ENCODE measurements at regions not wholly inside any gene's neighbourhood (a gene's known extent, or its start where the extent isn't known, plus 50 kb on each side); places are given as distances from the start of the nearest gene placed in this dataset.

GRCh38 chr11:101187748-101188147 lies 58.1 kb upstream of the PGR start:
- H2BK5ac ChIP-seq (ENCODE audit: low read length): no peak overlapping the region
- no peak overlapping the region for H2AK5ac ChIP-seq (ENCODE audit: low read length)
- no CpG with 5 or more reads among the region's 1 CpG for WGBS (ENCODE audit: extremely low coverage, insufficient coverage, low lambda C conversion rate)
- no peaks in the 10 kb centered on the region for H3K79me2 ChIP-seq (ENCODE audit: control insufficient read depth, insufficient read depth, low read length)
- H3K4me3 ChIP-seq (ENCODE audit: low read length): no peak overlapping the region
- H4K8ac ChIP-seq (ENCODE audit: low read depth, low read length): no peak overlapping the region
- H3K23ac ChIP-seq (ENCODE audit: low read length): no peak overlapping the region
- H3K9ac ChIP-seq (ENCODE audit: low read length): no peak overlapping the region
- DNase-seq: no peak
- no peak overlapping the region for H2BK120ac ChIP-seq (ENCODE audit: low read depth, low read length)
- no peaks in the 10 kb centered on the region for H3K27me3 ChIP-seq (ENCODE audit: insufficient read depth, low read length, poor library complexity)
- H3K79me1 ChIP-seq (ENCODE audit: low read length): no peaks in the 10 kb centered on the region
- no peak overlapping the region for H3K56ac ChIP-seq (ENCODE audit: low read length)
- no peak overlapping the region for H3K27ac ChIP-seq (ENCODE audit: low read depth, low read length)
- no peak overlapping the region for H3K4ac ChIP-seq (ENCODE audit: low read depth, low read length)
- H3K36me3 ChIP-seq (ENCODE audit: control insufficient read depth, insufficient read depth, low read length): no peaks in the 10 kb centered on the region
- H4K5ac ChIP-seq (ENCODE audit: low read length): no peak overlapping the region
- peaks cover 2% of the 10 kb centered on the region for H3K4me1 ChIP-seq (ENCODE audit: control insufficient read depth, low read depth, low read length)
- H3K4me2 ChIP-seq (ENCODE audit: low read length): no peak overlapping the region
- H2BK15ac ChIP-seq (replicated peaks; ENCODE audit: low read depth): no peak overlapping the region
- H3K18ac ChIP-seq (ENCODE audit: low read length): no peak overlapping the region

- Histone ChIP-seq H4K5ac (ENCODE audit: low read length) (no peak overlapping the region), H4K8ac (ENCODE audit: low read depth, low read length) (no peak overlapping the region), H3K27ac (ENCODE audit: low read depth, low read length) (no peak overlapping the region), H3K9ac (ENCODE audit: low read length) (no peak overlapping the region), H2AK5ac (ENCODE audit: low read length) (no peak overlapping the region), H3K4me2 (ENCODE audit: low read length) (no peak overlapping the region), H2BK5ac (ENCODE audit: low read length) (no peak overlapping the region), H3K27me3 (ENCODE audit: insufficient read depth, low read length, poor library complexity) (no peaks in the 10 kb centered on the region), H3K79me2 (ENCODE audit: control insufficient read depth, insufficient read depth, low read length) (no peaks in the 10 kb centered on the region), H2BK15ac (replicated peaks; ENCODE audit: low read depth) (no peak overlapping the region), H3K23ac (ENCODE audit: low read length) (no peak overlapping the region), H2BK120ac (ENCODE audit: low read depth, low read length) (no peak overlapping the region), H3K4me3 (ENCODE audit: low read length) (no peak overlapping the region), H3K4ac (ENCODE audit: low read depth, low read length) (no peak overlapping the region), H3K79me1 (ENCODE audit: low read length) (no peaks in the 10 kb centered on the region), H3K56ac (ENCODE audit: low read length) (no peak overlapping the region), H3K18ac (ENCODE audit: low read length) (no peak overlapping the region), H3K36me3 (ENCODE audit: control insufficient read depth, insufficient read depth, low read length) (no peaks in the 10 kb centered on the region), H3K4me1 (ENCODE audit: control insufficient read depth, low read depth, low read length) (no peaks in the 10 kb centered on the region)
- WGBS (ENCODE audit: extremely low coverage, insufficient coverage, low lambda C conversion rate): 100% methylated on average over 2 of the region's 2 CpGs
- DNase-seq: no peak
These were observed 56.4 kb upstream of the PGR start for GRCh38 chr11:101185985-101186384.

GRCh38 chr11:101182467-101182866 lies 52.9 kb upstream of the PGR start:
- Histone ChIP-seq H3K79me2 (ENCODE audit: control insufficient read depth, insufficient read depth, low read length) (no peaks in the 10 kb centered on the region), H2AK5ac (ENCODE audit: low read length) (no peak overlapping the region), H3K27ac (ENCODE audit: low read depth, low read length) (no peak overlapping the region), H3K56ac (ENCODE audit: low read length) (no peak overlapping the region), H3K36me3 (ENCODE audit: control insufficient read depth, insufficient read depth, low read length) (no peaks in the 10 kb centered on the region), H3K23ac (ENCODE audit: low read length) (no peak overlapping the region), H4K5ac (ENCODE audit: low read length) (no peak overlapping the region), H3K27me3 (ENCODE audit: insufficient read depth, low read length, poor library complexity) (no peaks in the 10 kb centered on the region), H3K4me2 (ENCODE audit: low read length) (no peak overlapping the region), H3K4me1 (ENCODE audit: control insufficient read depth, low read depth, low read length) (no peaks in the 10 kb centered on the region), H2BK5ac (ENCODE audit: low read length) (no peak overlapping the region), H3K4me3 (ENCODE audit: low read length) (no peak overlapping the region), H3K79me1 (ENCODE audit: low read length) (no peaks in the 10 kb centered on the region), H3K9ac (ENCODE audit: low read length) (no peak overlapping the region), H2BK120ac (ENCODE audit: low read depth, low read length) (no peak overlapping the region), H4K8ac (ENCODE audit: low read depth, low read length) (no peak overlapping the region), H2BK15ac (replicated peaks; ENCODE audit: low read depth) (no peak overlapping the region), H3K4ac (ENCODE audit: low read depth, low read length) (no peak overlapping the region), H3K18ac (ENCODE audit: low read length) (no peak overlapping the region)
- DNase-seq: no peak
- no CpG with 5 or more reads among the region's 1 CpG for WGBS (ENCODE audit: extremely low coverage, insufficient coverage, low lambda C conversion rate)

- DNase-seq: no peak
- H3K18ac ChIP-seq (ENCODE audit: low read length): no peak overlapping the region
- no peak overlapping the region for H3K56ac ChIP-seq (ENCODE audit: low read length)
- no peak overlapping the region for H3K4me2 ChIP-seq (ENCODE audit: low read length)
- H3K27ac ChIP-seq (ENCODE audit: low read depth, low read length): no peak overlapping the region
- no peak overlapping the region for H2BK120ac ChIP-seq (ENCODE audit: low read depth, low read length)
- H3K79me2 ChIP-seq (ENCODE audit: control insufficient read depth, insufficient read depth, low read length): no peaks in the 10 kb centered on the region
- no peaks in the 10 kb centered on the region for H3K27me3 ChIP-seq (ENCODE audit: insufficient read depth, low read length, poor library complexity)
- no peaks in the 10 kb centered on the region for H3K79me1 ChIP-seq (ENCODE audit: low read length)
- H3K4ac ChIP-seq (ENCODE audit: low read depth, low read length): no peak overlapping the region
- no peak overlapping the region for H2BK5ac ChIP-seq (ENCODE audit: low read length)
- no peak overlapping the region for H4K8ac ChIP-seq (ENCODE audit: low read depth, low read length)
- H3K4me3 ChIP-seq (ENCODE audit: low read length): no peak overlapping the region
- no peak overlapping the region for H2BK15ac ChIP-seq (replicated peaks; ENCODE audit: low read depth)
- no peak overlapping the region for H3K23ac ChIP-seq (ENCODE audit: low read length)
- H4K5ac ChIP-seq (ENCODE audit: low read length): no peak overlapping the region
- no peak overlapping the region for H2AK5ac ChIP-seq (ENCODE audit: low read length)
- H3K9ac ChIP-seq (ENCODE audit: low read length): no peak overlapping the region
- no peaks in the 10 kb centered on the region for H3K4me1 ChIP-seq (ENCODE audit: control insufficient read depth, low read depth, low read length)
- WGBS (ENCODE audit: extremely low coverage, insufficient coverage, low lambda C conversion rate): no CpG with 5 or more reads among the region's 1 CpG
- no peaks in the 10 kb centered on the region for H3K36me3 ChIP-seq (ENCODE audit: control insufficient read depth, insufficient read depth, low read length)
These were observed 50.9 kb upstream of the PGR start for GRCh38 chr11:101180481-101180880.

All from mesendoderm (in vitro differentiated cells).